LNCaP clone FGC (cell line): ENCODE measurements at regions not wholly inside any gene's neighbourhood (a gene's known extent, or its start where the extent isn't known, plus 50 kb on each side); places are given as distances from the start of the nearest gene placed in this dataset.

ENCODE experiments used
- DNase-seq: peaks from one replicate; pipeline ENCODE4 v3.0.0-alpha.2; 2011; ENCODE audit warnings: low read depth
- H3K4me3 ChIP-seq: 2 replicates; pipeline ENCODE4 v1.5.1; 2011; ENCODE audit warnings: mild to moderate bottlenecking, low read depth, low read length, control low read depth
- CTCF ChIP-seq: IDR thresholded peaks from 2 replicates; pipeline ENCODE4 v1.5.1; 2012; ENCODE audit warnings: mild to moderate bottlenecking; ENCODE audit not compliant: control insufficient read depth, insufficient read depth; ENCODE audit errors: extremely low read depth

- TF ChIP-seq CTCF: no peak
- no peak overlapping the region for H3K4me3 ChIP-seq
- DNase-seq: no peak
These were observed 408.2 kb downstream of the IGSF11 start for GRCh38 chr3:118626453-118626852.

GRCh38 chr3:118628704-118629341 lies 405.8 kb downstream of the IGSF11 start:
- DNase-seq: peak; percentile 22
- H3K4me3 ChIP-seq: no peak overlapping the region
- TF ChIP-seq CTCF: peak; percentile 94

GRCh38 chr3:118629821-118630220 lies 404.8 kb downstream of the IGSF11 start:
- no peak for TF ChIP-seq CTCF
- no peak overlapping the region for H3K4me3 ChIP-seq
- DNase-seq: no peak

- no peak for DNase-seq
- TF ChIP-seq CTCF: no peak
- H3K4me3 ChIP-seq: no peak overlapping the region
These were observed 398.9 kb downstream of the IGSF11 start for GRCh38 chr3:118635711-118636110.

GRCh38 chr3:118636841-118637240 lies 397.8 kb downstream of the IGSF11 start:
- no peak for DNase-seq
- no peak overlapping the region for H3K4me3 ChIP-seq
- peak; percentile 53 for TF ChIP-seq CTCF

- H3K4me3 ChIP-seq: no peak overlapping the region
- TF ChIP-seq CTCF: no peak
- no peak for DNase-seq
These were observed 396.8 kb downstream of the IGSF11 start for GRCh38 chr3:118637846-118638245.

- TF ChIP-seq CTCF: no peak
- H3K4me3 ChIP-seq: no peak overlapping the region
- no peak for DNase-seq
These were observed 393.0 kb downstream of the IGSF11 start for GRCh38 chr3:118641608-118642007.
